Fibroblast of lung (primary cell): ENCODE measurements at regions not wholly inside any gene's neighbourhood (a gene's known extent, or its start where the extent isn't known, plus 50 kb on each side); places are given as distances from the start of the nearest gene placed in this dataset.
"Not testable (repeated sequence)": the region's sequence is repeated elsewhere in the genome, so short reads cannot be mapped to it uniquely, and the experiment has no call there.

Source experiments
- DNase-seq, 2 donors: peaks; one replicate each; pipeline versions ENCODE4 v3.0.0 to v3.0.0-alpha.2; 2010; ENCODE audit warnings: low read depth in 2 of 2
- H2AFZ ChIP-seq: 2 replicates; pipeline ENCODE4 v1.5.1; 2012; ENCODE audit warnings: low read length, control low read depth, inconsistent platforms
- H3K27ac ChIP-seq: 2 replicates; pipeline ENCODE4 v1.5.1; 2011; ENCODE audit warnings: low read length, control low read depth; ENCODE audit not compliant: insufficient read depth
- H3K27me3 ChIP-seq: 2 replicates; pipeline ENCODE4 v1.5.1; 2011; ENCODE audit warnings: mild to moderate bottlenecking, low read length; ENCODE audit not compliant: control insufficient read depth, insufficient read depth
- H3K36me3 ChIP-seq: 2 replicates; pipeline ENCODE4 v1.5.1; 2011; ENCODE audit warnings: low read length; ENCODE audit not compliant: control insufficient read depth, insufficient read depth
- H3K4me1 ChIP-seq: 2 replicates; pipeline ENCODE4 v1.5.1; 2011; ENCODE audit warnings: low read length; ENCODE audit not compliant: control insufficient read depth, insufficient read depth; ENCODE audit errors: extremely low read depth
- H3K4me2 ChIP-seq: 2 replicates; pipeline ENCODE4 v1.5.1; 2011; ENCODE audit warnings: low read length, control low read depth; ENCODE audit not compliant: insufficient read depth; ENCODE audit errors: extremely low read depth
- H3K4me3 ChIP-seq, 4 experiments: fragments of 200-600 bp in 1 of 4; sonication (generic) in 1 of 4; replicated peaks in 1 of 4; 2 replicates each; pipeline ENCODE4 v1.5.1; 2011 to 2016; ENCODE audit warnings: low read length in 4 of 4, low read depth in 3 of 4, mild to moderate bottlenecking in 3 of 4, control low read depth in 2 of 4, inconsistent platforms in 1 of 4, mixed read lengths in 1 of 4; ENCODE audit not compliant: insufficient read depth in 1 of 4; ENCODE audit errors: control extremely low read depth in 1 of 4
- H3K79me2 ChIP-seq: 2 replicates; pipeline ENCODE4 v1.5.1; 2012; ENCODE audit warnings: mild to moderate bottlenecking, low read length, inconsistent platforms; ENCODE audit not compliant: control insufficient read depth, insufficient read depth
- H3K9ac ChIP-seq: 2 replicates; pipeline ENCODE4 v1.5.1; 2011; ENCODE audit warnings: mild to moderate bottlenecking, low read length, control low read depth; ENCODE audit not compliant: insufficient read depth
- H3K9me3 ChIP-seq: 2 replicates; pipeline ENCODE4 v1.5.1; 2012; ENCODE audit warnings: low read depth, low read length; ENCODE audit not compliant: control insufficient read depth, insufficient read depth
- H4K20me1 ChIP-seq: 2 replicates; pipeline ENCODE4 v1.5.1; 2011; ENCODE audit warnings: low read length; ENCODE audit not compliant: control insufficient read depth, insufficient read depth; ENCODE audit errors: extremely low read depth

DNA sequence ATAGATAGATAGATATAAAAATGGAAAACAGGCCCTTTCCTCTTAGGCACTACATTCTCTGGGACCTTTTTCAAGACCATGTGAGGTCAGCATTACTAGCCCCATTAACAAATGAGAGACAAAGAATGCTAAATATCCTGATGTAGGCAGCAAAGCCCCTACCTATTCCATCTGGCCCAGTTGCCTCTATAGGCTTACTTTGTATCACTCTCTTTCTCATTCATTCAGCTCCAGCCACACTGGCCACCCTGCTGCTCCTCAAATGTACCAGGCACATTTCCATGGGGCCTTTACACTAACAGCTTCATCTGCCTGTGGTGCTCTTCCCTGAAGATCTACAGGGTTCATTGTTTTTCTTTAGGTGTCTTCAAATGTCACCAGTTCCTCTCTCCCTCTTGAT lies 156.4 kb downstream of the SPDYE17 start:
- H3K4me1 ChIP-seq, H4K20me1 ChIP-seq, H3K27ac ChIP-seq, H3K9ac ChIP-seq, H3K79me2 ChIP-seq, H3K4me3 ChIP-seq, H3K27me3 ChIP-seq, H3K36me3 ChIP-seq, H2AFZ ChIP-seq, H3K9me3 ChIP-seq, DNase-seq, H3K4me2 ChIP-seq: not testable (repeated sequence)

DNA sequence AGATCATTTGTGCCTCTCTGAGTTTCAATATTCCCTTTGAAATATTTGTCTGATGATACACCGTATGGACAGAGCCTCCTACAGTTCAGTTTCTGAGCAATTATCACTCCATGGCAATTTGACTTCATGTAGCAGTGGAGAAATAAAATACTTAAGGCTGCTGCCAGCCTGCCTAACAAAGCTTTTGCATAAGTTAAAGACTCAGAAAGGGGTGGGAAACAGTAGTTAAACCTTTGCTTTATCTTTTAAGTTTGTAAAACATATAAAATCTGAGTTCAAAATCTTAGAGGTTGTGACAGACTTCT lies 161.7 kb downstream of the SPDYE17 start:
- H3K9me3 ChIP-seq, H3K27ac ChIP-seq, H4K20me1 ChIP-seq, H3K4me2 ChIP-seq, H3K4me3 ChIP-seq, H3K4me1 ChIP-seq, DNase-seq, H3K36me3 ChIP-seq, H2AFZ ChIP-seq, H3K27me3 ChIP-seq, H3K79me2 ChIP-seq, H3K9ac ChIP-seq: not testable (repeated sequence)

DNA sequence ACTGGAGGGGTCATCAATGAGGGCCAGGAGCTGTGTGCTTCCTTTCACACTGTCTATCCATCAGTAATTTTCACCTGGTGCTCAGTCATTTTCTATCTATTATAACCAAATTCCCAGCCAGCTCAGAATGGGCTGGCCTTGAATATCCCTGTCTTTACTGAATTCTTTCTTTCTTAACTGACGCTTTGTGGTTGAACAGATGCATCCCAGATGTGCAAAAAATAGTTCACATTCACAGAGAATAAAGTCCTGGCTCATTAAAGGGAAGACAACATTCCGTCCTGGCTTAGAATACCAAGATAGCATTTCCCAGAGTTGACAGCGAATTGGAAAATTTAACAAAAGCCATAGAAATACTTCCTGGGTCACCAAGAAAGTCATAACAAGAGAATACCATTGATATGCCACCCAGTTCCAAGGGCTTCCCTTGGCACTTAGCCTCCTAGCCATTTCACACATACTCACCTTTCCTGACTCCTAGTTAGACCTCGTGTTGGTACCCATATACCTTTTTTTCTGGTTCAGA lies 164.7 kb downstream of the SPDYE17 start:
- H2AFZ ChIP-seq, H3K9me3 ChIP-seq, H3K79me2 ChIP-seq, H4K20me1 ChIP-seq, H3K27me3 ChIP-seq, H3K9ac ChIP-seq, DNase-seq, H3K4me1 ChIP-seq, H3K36me3 ChIP-seq, H3K4me2 ChIP-seq, H3K4me3 ChIP-seq, H3K27ac ChIP-seq: not testable (repeated sequence)

DNA sequence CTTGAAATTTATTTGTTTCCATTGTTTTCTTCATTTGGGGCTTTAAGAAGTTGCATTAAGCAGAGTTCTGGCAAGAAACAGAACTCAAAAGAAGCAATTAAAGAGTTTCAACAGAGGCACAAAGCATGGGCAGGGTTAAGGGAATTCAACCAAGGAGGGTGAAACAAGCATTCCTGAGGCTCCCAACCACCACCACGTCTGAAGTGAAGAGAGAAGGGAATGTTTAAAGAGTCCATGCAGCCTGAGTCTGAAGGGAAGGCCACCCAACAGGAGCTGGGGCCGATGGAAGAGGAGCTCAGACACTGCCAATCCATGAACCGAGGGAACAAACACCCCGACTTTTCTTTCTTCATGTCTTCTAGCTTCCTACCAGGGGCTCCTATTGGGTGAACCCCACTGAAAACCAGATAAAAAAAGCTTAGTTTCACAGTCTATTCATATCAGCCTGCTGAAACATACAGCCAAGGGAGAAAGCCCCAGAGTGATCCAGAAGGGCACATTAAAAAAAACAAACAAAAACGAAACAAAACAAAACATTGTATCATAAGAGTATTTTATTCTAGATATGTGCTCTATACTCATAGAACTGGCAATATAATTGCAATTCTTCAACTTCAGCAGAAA lies 168.9 kb downstream of the SPDYE17 start:
- H2AFZ ChIP-seq, H3K4me1 ChIP-seq, H3K4me3 ChIP-seq, H3K27ac ChIP-seq, H3K9ac ChIP-seq, DNase-seq, H3K36me3 ChIP-seq, H3K27me3 ChIP-seq, H4K20me1 ChIP-seq, H3K79me2 ChIP-seq, H3K4me2 ChIP-seq, H3K9me3 ChIP-seq: not testable (repeated sequence)

DNA sequence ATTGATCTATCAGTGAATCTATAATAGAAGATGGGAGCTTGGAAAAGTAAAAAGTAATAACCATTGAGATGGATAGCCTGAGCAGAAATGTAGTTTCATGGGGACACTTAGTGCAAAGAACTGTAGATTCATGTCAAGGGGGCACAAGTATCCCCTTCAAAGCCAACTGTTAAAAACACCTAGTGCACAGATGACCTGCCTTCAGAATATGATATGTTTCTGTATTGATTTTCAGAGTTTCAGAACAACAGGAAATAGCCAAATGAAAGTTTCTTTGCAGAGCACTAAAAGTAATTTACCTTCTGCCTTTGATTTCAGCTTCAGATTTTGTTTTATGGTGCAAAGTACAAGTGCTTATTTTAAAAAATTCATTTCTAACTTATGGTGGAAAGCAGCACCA lies 169.9 kb downstream of the SPDYE17 start:
- H3K4me3 ChIP-seq, H3K9ac ChIP-seq, H3K4me2 ChIP-seq, DNase-seq, H3K27ac ChIP-seq, H4K20me1 ChIP-seq, H3K36me3 ChIP-seq, H3K79me2 ChIP-seq, H2AFZ ChIP-seq, H3K9me3 ChIP-seq, H3K4me1 ChIP-seq, H3K27me3 ChIP-seq: not testable (repeated sequence)

DNA sequence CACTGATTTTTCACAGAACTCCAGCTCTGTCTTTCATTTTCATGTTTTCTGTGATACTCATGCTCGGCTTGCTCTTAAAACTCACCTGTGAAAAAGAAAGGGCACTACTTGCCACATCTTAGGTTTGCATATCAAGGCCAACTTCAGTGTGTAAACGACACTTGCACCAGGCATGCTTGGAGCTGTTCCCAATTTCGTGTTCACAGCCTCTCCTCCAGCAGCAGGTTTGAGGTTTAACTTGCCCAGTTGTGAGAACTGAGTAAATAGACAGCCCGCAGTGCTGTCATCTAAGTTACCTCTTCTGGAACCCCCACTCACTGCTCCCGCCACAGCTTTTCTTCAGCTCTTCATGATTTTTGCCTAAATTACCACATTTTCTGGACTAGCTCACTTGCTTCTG lies 172.2 kb downstream of the SPDYE17 start:
- H4K20me1 ChIP-seq, H3K4me2 ChIP-seq, H3K4me1 ChIP-seq, DNase-seq, H3K4me3 ChIP-seq, H2AFZ ChIP-seq, H3K27ac ChIP-seq, H3K79me2 ChIP-seq, H3K9me3 ChIP-seq, H3K36me3 ChIP-seq, H3K9ac ChIP-seq, H3K27me3 ChIP-seq: not testable (repeated sequence)

DNA sequence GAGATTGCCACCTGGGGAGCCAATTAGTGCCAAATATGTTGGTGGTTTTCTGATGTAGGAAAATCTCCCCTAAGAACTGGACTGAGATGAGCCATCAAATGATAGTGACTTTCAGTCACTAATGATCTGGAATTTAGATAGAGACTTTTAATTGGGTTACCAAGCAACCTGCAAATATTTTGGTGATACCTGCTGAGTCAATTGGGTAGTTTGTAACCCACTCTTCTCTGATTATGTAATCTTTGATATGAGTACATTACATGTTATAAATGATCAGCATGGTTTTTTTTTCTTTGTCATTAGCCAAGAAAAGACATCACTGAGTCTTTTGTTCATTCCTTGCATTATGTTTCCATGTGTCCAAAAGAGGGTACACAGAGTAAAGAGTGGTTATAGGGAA lies 177.5 kb downstream of the SPDYE17 start:
- not testable (repeated sequence) for H2AFZ ChIP-seq, H3K4me2 ChIP-seq, H4K20me1 ChIP-seq, H3K79me2 ChIP-seq, H3K36me3 ChIP-seq, DNase-seq, H3K9ac ChIP-seq, H3K27me3 ChIP-seq, H3K9me3 ChIP-seq, H3K4me1 ChIP-seq, H3K4me3 ChIP-seq, H3K27ac ChIP-seq
